IMR-90 (cell line): ENCODE measurements at regions not wholly inside any gene's neighbourhood (a gene's known extent, or its start where the extent isn't known, plus 50 kb on each side); places are given as distances from the start of the nearest gene placed in this dataset.

Experiments used
- ATAC-seq: fragments of 200-7000 bp; cut with Tn5 transposase; 2 replicates; pipeline ENCODE4 v1.9.1; 2020; ENCODE audit warnings: low read depth, mild to moderate bottlenecking, moderate library complexity
- BruUV-seq: library from RNA; stranded (reverse); fragments of 400-500 nt; replicated peaks from 2 replicates; lab custom pipeline; 2021; lab: Mats Ljungman, UMichigan
- CTCF ChIA-PET: fragments of 300-600 bp; formaldehyde crosslinking; extraction: SDS; loops from one replicate; lab custom pipeline; 2021; ENCODE audit warnings: antibody characterized with exemption; lab: Yijun Ruan, JAX
- POLR2A ChIA-PET: fragments of 300-600 bp; sonication (Branson Sonifier 250); formaldehyde crosslinking; loops from one replicate; lab custom pipeline; 2022; ENCODE audit warnings: antibody characterized with exemption; ENCODE audit not compliant: unreplicated experiment; lab: Charles Lee
- DNase-seq: peaks from one replicate; pipeline ENCODE4 v3.0.0; 2013
- H2AFZ ChIP-seq: replicated peaks from 2 replicates; pipeline ENCODE3; 2013; ENCODE audit warnings: low read length, mild to moderate bottlenecking; ENCODE audit not compliant: poor library complexity
- H2AK5ac ChIP-seq: 2 replicates; pipeline ENCODE4 v1.6.1; 2013; ENCODE audit warnings: low read depth, low read length, inconsistent platforms
- H2AK9ac ChIP-seq: replicated peaks from 2 replicates; pipeline ENCODE3; 2013; ENCODE audit warnings: mild to moderate bottlenecking, low read depth, low read length, moderate library complexity; ENCODE audit not compliant: poor library complexity
- H2BK120ac ChIP-seq: 2 replicates; pipeline ENCODE4 v1.6.1; 2013; ENCODE audit warnings: low read depth, low read length, inconsistent platforms
- H2BK15ac ChIP-seq: 3 replicates; pipeline ENCODE4 v1.6.1; 2013; ENCODE audit warnings: low read depth, low read length, inconsistent platforms
- H2BK20ac ChIP-seq: 2 replicates; pipeline ENCODE4 v1.6.1; 2013; ENCODE audit warnings: low read depth, mild to moderate bottlenecking, inconsistent platforms, low read length, moderate library complexity
- H2BK5ac ChIP-seq: 2 replicates; pipeline ENCODE4 v1.6.1; 2013; ENCODE audit warnings: mild to moderate bottlenecking, low read depth, low read length, inconsistent platforms; ENCODE audit not compliant: poor library complexity, severe bottlenecking
- H3K14ac ChIP-seq: replicated peaks from 2 replicates; pipeline ENCODE4 v1.6.1; 2013; ENCODE audit warnings: low read depth, low read length, inconsistent platforms
- H3K18ac ChIP-seq: 2 replicates; pipeline ENCODE4 v1.6.1; 2013; ENCODE audit warnings: low read depth, low read length, control low read depth
- H3K23ac ChIP-seq: 2 replicates; pipeline ENCODE4 v1.6.1; 2013; ENCODE audit warnings: low read depth, low read length, inconsistent platforms
- H3K27ac ChIP-seq: 2 replicates; pipeline ENCODE4 v1.5.1; 2013; ENCODE audit warnings: mild to moderate bottlenecking, control low read depth, low read length; ENCODE audit not compliant: insufficient read depth
- H3K27me3 ChIP-seq: 2 replicates; pipeline ENCODE4 v1.6.1; 2013; ENCODE audit warnings: low read length; ENCODE audit not compliant: control insufficient read depth, insufficient read depth
- H3K36me3 ChIP-seq: 2 replicates; pipeline ENCODE4 v1.6.1; 2013; ENCODE audit warnings: low read length, mixed read lengths; ENCODE audit not compliant: control insufficient read depth, insufficient read depth
- H3K4ac ChIP-seq: 2 replicates; pipeline ENCODE4 v1.6.1; 2013; ENCODE audit warnings: low read depth, low read length, inconsistent platforms
- H3K4me1 ChIP-seq: 2 replicates; pipeline ENCODE4 v1.6.1; 2013; ENCODE audit warnings: low read length, mixed read lengths; ENCODE audit not compliant: control insufficient read depth, insufficient read depth
- H3K4me2 ChIP-seq: 2 replicates; pipeline ENCODE4 v1.6.1; 2013; ENCODE audit warnings: low read depth, mild to moderate bottlenecking, control low read depth, low read length, moderate library complexity
- H3K4me3 ChIP-seq: 2 replicates; pipeline ENCODE4 v1.5.1; 2013; ENCODE audit warnings: low read depth, mild to moderate bottlenecking, control low read depth, low read length, moderate library complexity; ENCODE audit not compliant: insufficient read depth
- H3K56ac ChIP-seq: 2 replicates; pipeline ENCODE4 v1.6.1; 2013; ENCODE audit warnings: low read length, inconsistent platforms; ENCODE audit not compliant: insufficient read depth; ENCODE audit errors: extremely low read depth
- H3K79me1 ChIP-seq, 2 experiments: 2 replicates each; pipeline ENCODE4 v1.6.1; 2013; ENCODE audit warnings: low read length in 2 of 2, inconsistent platforms in 1 of 2, low read depth in 1 of 2
- H3K9ac ChIP-seq: 2 replicates; pipeline ENCODE4 v1.6.1; 2013; ENCODE audit warnings: low read depth, low read length, control low read depth
- H3K9me1 ChIP-seq: 2 replicates; pipeline ENCODE4 v1.6.1; 2013; ENCODE audit warnings: low read length, inconsistent platforms; ENCODE audit not compliant: insufficient read depth
- H3K9me3 ChIP-seq: 2 replicates; pipeline ENCODE4 v1.6.1; 2013; ENCODE audit warnings: low read length; ENCODE audit not compliant: control insufficient read depth, insufficient read depth
- H4K20me1 ChIP-seq: 2 replicates; pipeline ENCODE4 v1.6.1; 2013; ENCODE audit warnings: low read length, inconsistent platforms; ENCODE audit not compliant: insufficient read depth
- H4K5ac ChIP-seq: 2 replicates; pipeline ENCODE4 v1.6.1; 2013; ENCODE audit warnings: mild to moderate bottlenecking, low read depth, low read length, control low read depth
- H4K8ac ChIP-seq, 2 experiments: 2 replicates each; pipeline ENCODE4 v1.6.1; 2013; ENCODE audit warnings: low read depth in 2 of 2, low read length in 2 of 2, control low read depth in 1 of 2, inconsistent platforms in 1 of 2
- H4K91ac ChIP-seq: 2 replicates; pipeline ENCODE4 v1.6.1; 2013; ENCODE audit warnings: low read depth, low read length, inconsistent platforms; ENCODE audit not compliant: insufficient read depth
- BHLHE40 ChIP-seq: fragments of 150-350 bp; IDR thresholded peaks from 2 replicates; pipeline ENCODE4 v1.6.1; 2016; ENCODE audit warnings: mild to moderate bottlenecking, low read depth, low read length
- CHD1 ChIP-seq: IDR thresholded peaks from 2 replicates; pipeline ENCODE4 v1.6.1; 2012; ENCODE audit warnings: low read depth, low read length, improper control_type of control experiment
- CTCF ChIP-seq: conservative IDR thresholded peaks from 2 replicates; pipeline ENCODE4 v1.5.1; 2012; ENCODE audit warnings: mild to moderate bottlenecking, low read depth, low read length, improper control_type of control experiment
- FOS ChIP-seq: fragments of 150-350 bp; IDR thresholded peaks from 2 replicates; pipeline ENCODE4 v1.6.1; 2016; ENCODE audit warnings: low read depth, low read length
- MAZ ChIP-seq: IDR thresholded peaks from 2 replicates; pipeline ENCODE4 v1.6.1; 2012; ENCODE audit warnings: low read depth, mild to moderate bottlenecking, low read length, improper control_type of control experiment, moderate library complexity, borderline replicate concordance
- MXI1 ChIP-seq: IDR thresholded peaks from 2 replicates; pipeline ENCODE4 v1.6.1; 2012; ENCODE audit warnings: low read depth, mild to moderate bottlenecking, low read length, moderate library complexity, borderline replicate concordance
- NFE2L2 ChIP-seq: fragments of 150-350 bp; IDR thresholded peaks from 2 replicates; pipeline ENCODE4 v1.6.1; 2016; ENCODE audit warnings: low read depth, mild to moderate bottlenecking, low read length
- WGBS, 2 experiments: methylation state at CpG; one replicate each; pipeline versions ENCODE4 v1.1.5 to v1.1.7; 2013; ENCODE audit warnings: missing lambda C conversion rate in 2 of 2; ENCODE audit not compliant: insufficient read length in 1 of 2; ENCODE audit errors: extremely low coverage in 2 of 2; 5-methylcytosine and 5-hydroxymethylcytosine counted together
- dilution Hi-C: fragments of 300-500 bp; cut with HindIII; formaldehyde crosslinking; loops from one replicate; pipeline ENCODE4 v1.14.3; 2018; ENCODE audit warnings: low sequenced_read_pairs; ENCODE audit not compliant: unreplicated experiment
- in situ Hi-C: fragments of 300-500 bp; cut with MboI; formaldehyde crosslinking; loops from 3 replicates; pipeline ENCODE4 v1.14.3; 2019; ENCODE audit warnings: low sequenced_read_pairs, inconsistent platforms, mixed read lengths
- intact Hi-C: fragments of 100-400 bp; cut with micrococcal nuclease; formaldehyde crosslinking; loops from 2 replicates; pipeline ENCODE4 v1.10.0; 2022

- H3K27ac ChIP-seq, result no peak overlapping the region
- H3K9me3 ChIP-seq, result peaks cover 33% of the 10 kb centered on the region
- H3K14ac ChIP-seq, result no peak overlapping the region
- no peaks in the 10 kb centered on the region for H3K36me3 ChIP-seq
- H3K4me3 ChIP-seq, result no peak overlapping the region
- H4K20me1 ChIP-seq, result no peaks in the 10 kb centered on the region
- H2BK5ac ChIP-seq, result no peak overlapping the region
- ChIA-PET POLR2A (no interaction called here), CTCF (no interaction called here)
- no peak overlapping the region for H2AFZ ChIP-seq
- in situ Hi-C loops (no loop called here), intact Hi-C loops (no loop called here), dilution Hi-C loops (no loop called here)
- H3K9me1 ChIP-seq, result no peaks in the 10 kb centered on the region
- no peak overlapping the region for H2BK20ac ChIP-seq
- no peak overlapping the region for H2BK120ac ChIP-seq
- no TSS peak for BruUV-seq
- no peak overlapping the region for H4K91ac ChIP-seq
- H3K9ac ChIP-seq, result no peak overlapping the region
- H2AK9ac ChIP-seq, result no peak overlapping the region
- no peaks in the 10 kb centered on the region for H3K79me1 ChIP-seq
- H4K8ac ChIP-seq, result no peak overlapping the region
- no peak overlapping the region for H3K56ac ChIP-seq
- TF ChIP-seq NFE2L2 (no peak), CHD1 (no peak), MAZ (no peak), MXI1 (no peak), BHLHE40 (no peak), CTCF (no peak), FOS (no peak)
- H3K4me2 ChIP-seq, result no peak overlapping the region
- H4K5ac ChIP-seq, result no peak overlapping the region
- H3K4ac ChIP-seq, result no peak overlapping the region
- H3K23ac ChIP-seq, result no peak overlapping the region
- H3K4me1 ChIP-seq, result no peaks in the 10 kb centered on the region
- ATAC-seq, result no peak
- no peak overlapping the region for H2BK15ac ChIP-seq
- no peak overlapping the region for H2AK5ac ChIP-seq
- no peaks in the 10 kb centered on the region for H3K27me3 ChIP-seq
- WGBS, 2 experiments, result no CpG with 5 or more reads among the region's 1 CpG
- H3K18ac ChIP-seq, result no peak overlapping the region
- DNase-seq, result no peak
Observed at GRCh38 chr13:111638233-111638632, 317.8 kb downstream of the TEX29 start.
